A673 (cell line): ENCODE measurements at regions not wholly inside any gene's neighbourhood (a gene's known extent, or its start where the extent isn't known, plus 50 kb on each side); places are given as distances from the start of the nearest gene placed in this dataset.

Source experiments
- EZH2 ChIP-seq: fragments of 200-600 bp; sonication (generic); IDR thresholded peaks from 2 replicates; pipeline ENCODE4 v1.6.1; 2017; ENCODE audit warnings: borderline replicate concordance, low read depth, mild to moderate bottlenecking, mixed read lengths, antibody characterized with exemption, low read length; ENCODE audit not compliant: poor library complexity, severe bottlenecking
- TF ChIP-seq, protein P1 (sequence below): fragments of 300-800, 200-600 bp; sonication (generic); conservative IDR thresholded peaks from 2 replicates; pipeline ENCODE4 v1.5.1; 2017; ENCODE audit warnings: low read depth, mild to moderate bottlenecking, antibody characterized with exemption, low read length, moderate library complexity, mixed read lengths

DNA sequence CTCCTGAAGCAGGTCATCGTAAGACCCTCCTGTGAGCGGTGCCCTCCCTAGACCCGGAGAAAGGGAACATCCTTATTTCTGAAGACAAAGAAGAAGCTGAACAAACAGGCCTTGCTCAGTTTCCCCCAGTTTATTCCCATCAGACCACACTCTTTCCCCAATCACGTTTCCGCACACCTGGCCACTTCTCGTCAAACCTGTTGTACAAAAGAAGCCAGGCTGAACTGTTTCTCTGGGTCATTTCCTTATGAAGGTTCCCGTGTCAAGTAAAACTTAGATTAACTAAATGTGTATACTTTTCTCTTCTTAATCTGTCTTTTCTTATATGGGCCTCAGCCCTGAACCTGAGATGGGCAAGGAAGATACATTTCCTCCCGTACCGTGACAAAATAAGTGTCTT is 111.6 kb upstream of the ENPP6 start:
- TF ChIP-seq, protein P1, sequence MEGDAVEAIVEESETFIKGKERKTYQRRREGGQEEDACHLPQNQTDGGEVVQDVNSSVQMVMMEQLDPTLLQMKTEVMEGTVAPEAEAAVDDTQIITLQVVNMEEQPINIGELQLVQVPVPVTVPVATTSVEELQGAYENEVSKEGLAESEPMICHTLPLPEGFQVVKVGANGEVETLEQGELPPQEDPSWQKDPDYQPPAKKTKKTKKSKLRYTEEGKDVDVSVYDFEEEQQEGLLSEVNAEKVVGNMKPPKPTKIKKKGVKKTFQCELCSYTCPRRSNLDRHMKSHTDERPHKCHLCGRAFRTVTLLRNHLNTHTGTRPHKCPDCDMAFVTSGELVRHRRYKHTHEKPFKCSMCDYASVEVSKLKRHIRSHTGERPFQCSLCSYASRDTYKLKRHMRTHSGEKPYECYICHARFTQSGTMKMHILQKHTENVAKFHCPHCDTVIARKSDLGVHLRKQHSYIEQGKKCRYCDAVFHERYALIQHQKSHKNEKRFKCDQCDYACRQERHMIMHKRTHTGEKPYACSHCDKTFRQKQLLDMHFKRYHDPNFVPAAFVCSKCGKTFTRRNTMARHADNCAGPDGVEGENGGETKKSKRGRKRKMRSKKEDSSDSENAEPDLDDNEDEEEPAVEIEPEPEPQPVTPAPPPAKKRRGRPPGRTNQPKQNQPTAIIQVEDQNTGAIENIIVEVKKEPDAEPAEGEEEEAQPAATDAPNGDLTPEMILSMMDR: no peak
- TF ChIP-seq EZH2: no peak
